ENCODE measurements at regions not wholly inside any gene's neighbourhood (a gene's known extent, or its start where the extent isn't known, plus 50 kb on each side); places are given as distances from the start of the nearest gene placed in this dataset.

- BruUV-seq (replicated peaks) = no TSS peak
- ChIA-PET RAD21 (ENCODE audit: low non-redundant PET in 1 of 2, low total read pairs in 2 of 2, uncharacterized antibody in 2 of 2, unreplicated experiment in 2 of 2) (no interaction called here), POLR2A (no interaction called here), CTCF (no interaction called here)
- H3K36me3 ChIP-seq (ENCODE audit: control insufficient read depth in 1 of 2, insufficient read depth in 2 of 2, low read length in 2 of 2) = no peaks in the 10 kb centered on the region
- H4K20me1 ChIP-seq (ENCODE audit: insufficient read depth) = no peaks in the 10 kb centered on the region
- intact Hi-C loops (cut with micrococcal nuclease) = no loop called here
- H3K27ac ChIP-seq (ENCODE audit: low read depth, low read length) = no peak overlapping the region
- no peaks in the 10 kb centered on the region for H3K27me3 ChIP-seq (ENCODE audit: insufficient read depth, low read length)
- peak overlapping the region; percentile 48 for H3K4me2 ChIP-seq (ENCODE audit: low read length)
- H2AFZ ChIP-seq (ENCODE audit: low read depth, low read length, poor library complexity, severe bottlenecking) = no peak overlapping the region
- TF ChIP-seq EZH2phosphoT487 (IDR thresholded peaks at IDR 0.05; ENCODE audit: borderline replicate concordance) (no peak), ATF3 (IDR thresholded peaks at IDR 0.05) (no peak), YY1 (IDR thresholded peaks at IDR 0.05; ENCODE audit: extremely low read depth, insufficient replicate concordance, low read depth, low read length) (no peak), POLR2AphosphoS5 (IDR thresholded peaks at IDR 0.05; ENCODE audit: low read depth, low read length) (no peak), RAD21 (IDR thresholded peaks at IDR 0.05; ENCODE audit: low read depth) (no peak), CTCF (IDR thresholded peaks at IDR 0.05 in 2 of 3, conservative IDR thresholded peaks at IDR 0.05 in 1 of 3; ENCODE audit: borderline replicate concordance in 1 of 3, insufficient read depth in 1 of 3, low read depth in 2 of 3, low read length in 2 of 3) (no peak), ZBTB33 (IDR thresholded peaks at IDR 0.05; ENCODE audit: extremely low read depth, insufficient replicate concordance, low read length) (no peak), ELF1 (IDR thresholded peaks at IDR 0.05; ENCODE audit: borderline replicate concordance, low read depth) (no peak), TCF7L2 (IDR thresholded peaks at IDR 0.05; ENCODE audit: borderline replicate concordance, extremely low read depth, insufficient read depth, insufficient read length) (no peak), ZFX (IDR thresholded peaks at IDR 0.05) (no peak)
- peaks cover 25 to 26% of the 10 kb centered on the region in 2 experiments for H3K4me1 ChIP-seq (ENCODE audit: control insufficient read depth in 1 of 2, insufficient read depth in 2 of 2, low read length in 2 of 2)
- no peak overlapping the region for H3K4me3 ChIP-seq (replicated peaks in 1 of 2; ENCODE audit: low read depth in 1 of 2, low read length in 2 of 2)
- H3K9me2 ChIP-seq (ENCODE audit: insufficient read depth) = no peaks in the 10 kb centered on the region
- ATAC-seq = no peak
- H3K79me2 ChIP-seq (ENCODE audit: insufficient read depth, low read length) = no peaks in the 10 kb centered on the region
- no peak for DNase-seq (ENCODE audit: low read depth, low spot score)
- H3K9me3 ChIP-seq (ENCODE audit: control insufficient read depth in 1 of 2, insufficient read depth in 1 of 2, low read depth in 1 of 2, low read length in 2 of 2) = no peaks in the 10 kb centered on the region
- H3K9ac ChIP-seq (ENCODE audit: low read length) = no peak overlapping the region
These were observed 74.1 kb downstream of the RRAGC start for GRCh38 chr1:38785285-38786039.
